ENCODE measurements at regions not wholly inside any gene's neighbourhood (a gene's known extent, or its start where the extent isn't known, plus 50 kb on each side); places are given as distances from the start of the nearest gene placed in this dataset.
"Not testable (repeated sequence)": the region's sequence is repeated elsewhere in the genome, so short reads cannot be mapped to it uniquely, and the experiment has no call there.

DNA sequence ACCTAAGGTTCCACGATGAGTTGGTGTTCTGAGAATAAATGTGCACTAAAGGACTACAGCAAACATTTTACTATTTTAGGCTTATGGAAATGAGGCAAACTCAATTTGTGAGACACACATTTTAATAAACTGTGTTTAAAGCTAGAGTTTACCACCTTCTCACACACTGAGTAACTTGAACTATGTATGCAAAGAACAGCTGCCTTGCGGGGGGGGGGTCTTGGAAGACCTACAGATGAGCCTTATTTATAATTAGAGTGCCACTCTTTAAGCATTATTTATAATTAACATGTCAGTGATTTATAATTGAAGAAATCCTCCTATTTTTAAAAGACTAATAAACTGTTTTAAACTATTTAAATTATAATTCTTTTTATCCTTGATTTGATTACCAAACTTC, 300.4 kb downstream of the DLEU7 start:
- no peak for DNase-seq
- peaks cover 39% of the 10 kb centered on the region for H3K9me3 Mint-ChIP-seq
- H3K4me1 Mint-ChIP-seq, result peaks cover 17% of the 10 kb centered on the region
- no peak overlapping the region for H3K4me3 Mint-ChIP-seq
- peaks cover 16% of the 10 kb centered on the region for H3K36me3 Mint-ChIP-seq (ENCODE audit: low read depth)
- H3K27me3 Mint-ChIP-seq (ENCODE audit: low read depth, poor library complexity), result peaks cover 6% of the 10 kb centered on the region
- TF ChIP-seq CTCF (IDR thresholded peaks at IDR 0.05), result no peak
- H3K27ac Mint-ChIP-seq, result no peak overlapping the region

GRCh38 chr13:50543782-50544181, 299.7 kb downstream of the DLEU7 start:
- no peak for DNase-seq
- peaks cover 6% of the 10 kb centered on the region for H3K27me3 Mint-ChIP-seq (ENCODE audit: low read depth, poor library complexity)
- peaks cover 17% of the 10 kb centered on the region for H3K4me1 Mint-ChIP-seq
- peaks cover 35% of the 10 kb centered on the region for H3K9me3 Mint-ChIP-seq
- no peak for TF ChIP-seq CTCF (IDR thresholded peaks at IDR 0.05)
- H3K4me3 Mint-ChIP-seq, result peak overlapping the region; percentile 34
- H3K27ac Mint-ChIP-seq, result peak overlapping the region; percentile 82
- peaks cover 9% of the 10 kb centered on the region for H3K36me3 Mint-ChIP-seq (ENCODE audit: low read depth)

GRCh38 chr13:50544211-50544610, 299.3 kb downstream of the DLEU7 start:
- peaks cover 6% of the 10 kb centered on the region for H3K27me3 Mint-ChIP-seq (ENCODE audit: low read depth, poor library complexity)
- no peak overlapping the region for H3K27ac Mint-ChIP-seq
- TF ChIP-seq CTCF (IDR thresholded peaks at IDR 0.05), result no peak
- peaks cover 17% of the 10 kb centered on the region for H3K4me1 Mint-ChIP-seq
- no peak overlapping the region for H3K4me3 Mint-ChIP-seq
- peaks cover 34% of the 10 kb centered on the region for H3K9me3 Mint-ChIP-seq
- DNase-seq, result no peak
- H3K36me3 Mint-ChIP-seq (ENCODE audit: low read depth), result peaks cover 5% of the 10 kb centered on the region

DNA sequence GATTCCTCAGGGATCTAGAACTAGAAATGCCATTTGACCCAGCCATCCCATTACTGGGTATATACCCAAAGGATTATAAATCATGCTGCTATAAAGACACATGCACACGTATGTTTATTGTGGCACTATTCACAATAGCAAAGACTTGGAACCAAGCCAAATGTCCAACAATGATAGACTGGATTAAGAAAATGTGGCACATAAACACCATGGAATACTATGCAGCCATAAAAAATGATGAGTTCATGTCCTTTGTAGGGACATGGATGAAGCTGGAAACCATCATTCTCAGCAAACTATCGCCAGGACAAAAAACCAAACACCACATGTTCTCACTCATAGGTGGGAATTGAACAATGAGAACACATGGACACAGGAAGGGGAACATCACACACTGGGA, 296.3 kb downstream of the DLEU7 start:
- Mint-ChIP-seq H3K4me1 (peaks cover 17% of the 10 kb centered on the region), H3K36me3 (ENCODE audit: low read depth) (peaks cover 18% of the 10 kb centered on the region), H3K9me3 (peaks cover 31% of the 10 kb centered on the region)
- H3K27ac Mint-ChIP-seq; H3K27me3 Mint-ChIP-seq (ENCODE audit: low read depth, poor library complexity); DNase-seq; H3K4me3 Mint-ChIP-seq: not testable (repeated sequence)

DNA sequence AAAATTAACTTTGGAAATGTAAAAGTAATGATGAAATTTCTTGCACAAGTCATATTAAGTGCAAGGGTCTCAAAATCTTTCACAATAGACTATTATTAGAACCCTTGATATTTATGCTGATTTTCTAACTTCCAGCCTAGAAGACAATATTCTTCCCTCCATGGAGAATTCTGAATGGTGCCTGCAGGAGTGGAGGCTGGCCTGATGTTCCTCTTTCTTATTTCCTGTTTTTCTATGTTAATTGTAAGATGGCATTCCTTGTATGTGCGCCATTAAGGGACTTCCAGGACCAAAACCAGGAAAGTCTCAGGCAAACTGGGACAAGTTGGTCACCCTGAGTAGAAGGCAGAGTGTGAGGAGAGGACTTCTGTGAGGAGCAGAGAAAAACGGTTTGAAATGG, 294.9 kb downstream of the DLEU7 start:
- peaks cover 32% of the 10 kb centered on the region for H3K9me3 Mint-ChIP-seq
- peaks cover 19% of the 10 kb centered on the region for H3K36me3 Mint-ChIP-seq (ENCODE audit: low read depth)
- H3K27me3 Mint-ChIP-seq (ENCODE audit: low read depth, poor library complexity), result peaks cover 6% of the 10 kb centered on the region
- peaks cover 10% of the 10 kb centered on the region for H3K4me1 Mint-ChIP-seq
- H3K27ac Mint-ChIP-seq, result no peak overlapping the region
- TF ChIP-seq CTCF (IDR thresholded peaks at IDR 0.05), result no peak
- DNase-seq, result no peak
- no peak overlapping the region for H3K4me3 Mint-ChIP-seq

GRCh38 chr13:50549221-50549942, 294.1 kb downstream of the DLEU7 start:
- peaks cover 38% of the 10 kb centered on the region for H3K9me3 Mint-ChIP-seq
- TF ChIP-seq CTCF (IDR thresholded peaks at IDR 0.05), result no peak
- H3K36me3 Mint-ChIP-seq (ENCODE audit: low read depth), result peaks cover 26% of the 10 kb centered on the region
- peaks cover 2% of the 10 kb centered on the region for H3K4me1 Mint-ChIP-seq
- peaks cover 6% of the 10 kb centered on the region for H3K27me3 Mint-ChIP-seq (ENCODE audit: low read depth, poor library complexity)
- H3K27ac Mint-ChIP-seq, result no peak overlapping the region
- DNase-seq, result no peak
- H3K4me3 Mint-ChIP-seq, result no peak overlapping the region

Measured in nephron progenitor cell (in vitro differentiated cells).